ENCODE measurements at regions not wholly inside any gene's neighbourhood (a gene's known extent, or its start where the extent isn't known, plus 50 kb on each side); places are given as distances from the start of the nearest gene placed in this dataset.
"Not testable (repeated sequence)": the region's sequence is repeated elsewhere in the genome, so short reads cannot be mapped to it uniquely, and the experiment has no call there.

DNA sequence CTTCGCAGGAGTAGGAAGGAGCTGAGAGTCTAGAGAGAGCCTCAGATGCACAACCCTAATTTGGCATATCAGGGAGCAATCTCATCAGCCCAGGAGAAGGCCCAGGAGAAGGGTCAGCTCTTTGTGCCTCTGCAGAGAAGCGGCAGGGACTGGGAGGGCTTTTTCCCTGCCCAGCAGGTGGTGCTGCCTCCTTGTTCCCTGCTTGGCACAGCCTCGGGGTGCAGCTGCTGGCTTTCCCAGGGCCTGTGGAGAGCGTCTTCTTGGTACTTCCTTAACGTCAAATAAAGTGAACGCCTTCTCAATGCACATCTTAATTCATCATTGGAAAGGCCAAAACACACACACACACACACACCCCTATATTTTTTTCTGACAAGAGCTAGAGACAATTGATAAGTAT lies 162.9 kb upstream of the POTEB2 start:
- H3K4me1 ChIP-seq (ENCODE audit: control insufficient read depth in 1 of 2, insufficient read depth in 2 of 2, low read length in 2 of 2); DNase-seq; H3K4me3 ChIP-seq (ENCODE audit: low read length in 2 of 2); ATAC-seq (ENCODE audit: low FRiP score); H3K9me3 ChIP-seq (ENCODE audit: control insufficient read depth, low read length); H3K27me3 ChIP-seq (ENCODE audit: control insufficient read depth in 1 of 2, insufficient read depth in 2 of 2, low read length in 1 of 2); H3K27ac ChIP-seq (ENCODE audit: low read depth in 1 of 2, low read length in 2 of 2); intact Hi-C loops (cut with DNase I); H3K36me3 ChIP-seq (ENCODE audit: control insufficient read depth in 1 of 2, insufficient read depth in 2 of 2, low read length in 1 of 2): not testable (repeated sequence)
- WGBS, 2 donors = 70 to 83% methylated on average over 1 of the region's 6 CpGs

DNA sequence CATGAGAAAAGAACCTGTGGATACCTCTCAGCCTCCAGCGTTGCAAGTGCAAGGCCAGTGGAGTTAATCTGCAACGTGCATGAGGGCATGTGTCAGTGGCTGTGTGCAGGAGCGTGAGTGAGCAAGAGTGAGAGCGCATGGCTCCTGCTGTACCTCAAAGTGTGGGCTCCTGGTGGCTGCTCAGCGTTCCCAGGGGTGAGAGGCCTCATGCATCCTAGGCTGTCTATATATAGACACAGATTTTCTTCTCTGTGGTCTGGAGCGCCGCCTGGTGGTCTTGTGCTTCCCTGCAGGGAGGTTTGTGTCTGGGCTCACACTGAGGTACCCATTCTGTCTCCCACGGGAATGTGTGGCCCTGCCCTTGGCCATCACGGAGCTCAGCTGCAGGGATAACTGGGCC lies 161.8 kb upstream of the POTEB2 start:
- H3K4me1 ChIP-seq (ENCODE audit: control insufficient read depth in 1 of 2, insufficient read depth in 2 of 2, low read length in 2 of 2); H3K27me3 ChIP-seq (ENCODE audit: control insufficient read depth in 1 of 2, insufficient read depth in 2 of 2, low read length in 1 of 2); intact Hi-C loops (cut with DNase I); ATAC-seq (ENCODE audit: low FRiP score); H3K4me3 ChIP-seq (ENCODE audit: low read length in 2 of 2); H3K27ac ChIP-seq (ENCODE audit: low read depth in 1 of 2, low read length in 2 of 2); H3K36me3 ChIP-seq (ENCODE audit: control insufficient read depth in 1 of 2, insufficient read depth in 2 of 2, low read length in 1 of 2); H3K9me3 ChIP-seq (ENCODE audit: control insufficient read depth, low read length): not testable (repeated sequence)
- peak in 1 of 2 donors; percentile 6 for DNase-seq
- WGBS, 2 donors = 47 to 53% methylated on average over 3 to 4 of the region's 9 CpGs

- intact Hi-C loops (cut with DNase I); H3K36me3 ChIP-seq (ENCODE audit: control insufficient read depth in 1 of 2, insufficient read depth in 2 of 2, low read length in 1 of 2); H3K4me1 ChIP-seq (ENCODE audit: control insufficient read depth in 1 of 2, insufficient read depth in 2 of 2, low read length in 2 of 2); H3K9me3 ChIP-seq (ENCODE audit: control insufficient read depth, low read length); H3K27ac ChIP-seq (ENCODE audit: low read depth in 1 of 2, low read length in 2 of 2); DNase-seq; H3K27me3 ChIP-seq (ENCODE audit: control insufficient read depth in 1 of 2, insufficient read depth in 2 of 2, low read length in 1 of 2); H3K4me3 ChIP-seq (ENCODE audit: low read length in 2 of 2); ATAC-seq (ENCODE audit: low FRiP score): not testable (repeated sequence)
- WGBS, 2 donors = 82 to 89% methylated on average over 7 to 9 of the region's 12 CpGs
Observed at GRCh38 chr15:21026848-21027247, 160.7 kb upstream of the POTEB2 start.

DNA sequence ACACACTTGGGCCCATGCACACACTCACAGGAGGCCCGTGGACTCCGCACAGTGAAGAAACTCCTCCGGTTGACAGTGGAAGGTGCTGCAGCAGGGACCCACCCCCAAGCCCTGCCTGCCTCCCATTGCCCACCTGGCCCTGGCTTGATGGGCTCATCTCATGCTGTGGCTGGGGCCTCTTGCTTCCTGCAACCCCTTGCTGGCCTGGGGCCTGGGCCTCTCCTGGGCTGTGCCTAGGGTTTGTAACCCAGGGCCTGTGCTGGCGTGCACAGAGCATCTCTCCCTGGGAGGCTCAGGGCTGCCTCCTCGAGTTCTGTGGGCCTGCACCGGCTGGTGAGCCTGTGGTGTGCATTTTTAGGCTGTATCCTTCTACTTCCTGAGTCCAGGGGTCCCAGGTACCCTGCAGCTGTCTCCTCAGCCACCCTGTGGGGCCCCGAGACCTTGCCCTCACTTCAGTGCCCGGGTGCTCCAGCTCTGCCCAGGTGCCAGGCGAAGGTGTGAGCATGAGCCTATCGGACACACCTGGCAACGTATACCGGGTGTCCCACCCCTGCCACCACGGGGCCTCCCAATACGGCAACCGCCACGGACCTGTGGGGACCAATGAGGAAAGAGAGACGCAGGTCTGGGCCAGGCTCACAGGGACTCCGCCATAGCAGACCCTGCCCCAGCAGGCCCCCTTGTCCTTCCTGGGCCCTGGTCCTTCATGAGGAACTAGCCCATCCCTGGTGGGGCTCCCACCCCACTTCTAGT lies 158.3 kb upstream of the POTEB2 start:
- intact Hi-C loops (cut with DNase I); H3K9me3 ChIP-seq (ENCODE audit: control insufficient read depth, low read length); ATAC-seq (ENCODE audit: low FRiP score); H3K36me3 ChIP-seq (ENCODE audit: control insufficient read depth in 1 of 2, insufficient read depth in 2 of 2, low read length in 1 of 2); H3K27ac ChIP-seq (ENCODE audit: low read depth in 1 of 2, low read length in 2 of 2); H3K4me3 ChIP-seq (ENCODE audit: low read length in 2 of 2); H3K4me1 ChIP-seq (ENCODE audit: control insufficient read depth in 1 of 2, insufficient read depth in 2 of 2, low read length in 2 of 2); H3K27me3 ChIP-seq (ENCODE audit: control insufficient read depth in 1 of 2, insufficient read depth in 2 of 2, low read length in 1 of 2): not testable (repeated sequence)
- DNase-seq = peak in 1 of 2 donors; percentile 40
- WGBS, 2 donors = 84 to 90% methylated on average over 15 to 17 of the region's 18 CpGs

GRCh38 chr15:21018176-21018575 lies 152.1 kb upstream of the POTEB2 start:
- H3K4me3 ChIP-seq (ENCODE audit: low read length in 2 of 2); intact Hi-C loops (cut with DNase I); H3K27ac ChIP-seq (ENCODE audit: low read depth in 1 of 2, low read length in 2 of 2); DNase-seq; H3K4me1 ChIP-seq (ENCODE audit: control insufficient read depth in 1 of 2, insufficient read depth in 2 of 2, low read length in 2 of 2); H3K27me3 ChIP-seq (ENCODE audit: control insufficient read depth in 1 of 2, insufficient read depth in 2 of 2, low read length in 1 of 2); H3K36me3 ChIP-seq (ENCODE audit: control insufficient read depth in 1 of 2, insufficient read depth in 2 of 2, low read length in 1 of 2); ATAC-seq (ENCODE audit: low FRiP score); H3K9me3 ChIP-seq (ENCODE audit: control insufficient read depth, low read length): not testable (repeated sequence)
- 89 to 90% methylated on average over 8 to 9 of the region's 11 CpGs for WGBS, 2 donors

DNA sequence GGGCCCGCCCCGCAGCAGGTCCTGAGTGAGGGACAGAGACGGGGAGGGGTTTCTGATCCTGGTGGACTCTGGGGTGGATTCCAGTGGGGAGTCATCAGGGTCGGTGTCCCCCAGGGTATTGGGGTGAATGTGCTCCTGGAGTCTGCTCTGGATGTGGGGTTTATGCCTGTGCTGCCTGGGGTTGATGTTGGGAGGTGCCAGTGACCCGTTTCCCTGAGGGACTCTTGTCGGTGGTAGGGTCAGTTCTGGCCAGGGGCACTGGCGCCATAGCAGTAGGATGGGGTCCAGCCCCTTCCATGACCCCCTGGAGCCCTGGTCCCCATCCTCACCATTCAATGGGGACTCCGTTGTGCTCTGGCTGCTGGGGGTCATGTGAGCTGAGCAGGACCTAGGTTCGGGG lies 151.2 kb upstream of the POTEB2 start:
- H3K27me3 ChIP-seq (ENCODE audit: control insufficient read depth in 1 of 2, insufficient read depth in 2 of 2, low read length in 1 of 2); H3K4me3 ChIP-seq (ENCODE audit: low read length in 2 of 2); intact Hi-C loops (cut with DNase I); H3K4me1 ChIP-seq (ENCODE audit: control insufficient read depth in 1 of 2, insufficient read depth in 2 of 2, low read length in 2 of 2); ATAC-seq (ENCODE audit: low FRiP score); H3K9me3 ChIP-seq (ENCODE audit: control insufficient read depth, low read length); H3K27ac ChIP-seq (ENCODE audit: low read depth in 1 of 2, low read length in 2 of 2); H3K36me3 ChIP-seq (ENCODE audit: control insufficient read depth in 1 of 2, insufficient read depth in 2 of 2, low read length in 1 of 2); DNase-seq: not testable (repeated sequence)
- 71 to 82% methylated on average over 4 to 6 of the region's 9 CpGs for WGBS, 2 donors

GRCh38 chr15:21016589-21016988 lies 150.5 kb upstream of the POTEB2 start:
- WGBS, 2 donors = 78 to 90% methylated on average over 3 of the region's 4 CpGs
- ATAC-seq (ENCODE audit: low FRiP score); intact Hi-C loops (cut with DNase I); H3K27me3 ChIP-seq (ENCODE audit: control insufficient read depth in 1 of 2, insufficient read depth in 2 of 2, low read length in 1 of 2); DNase-seq; H3K4me1 ChIP-seq (ENCODE audit: control insufficient read depth in 1 of 2, insufficient read depth in 2 of 2, low read length in 2 of 2); H3K4me3 ChIP-seq (ENCODE audit: low read length in 2 of 2); H3K9me3 ChIP-seq (ENCODE audit: control insufficient read depth, low read length); H3K36me3 ChIP-seq (ENCODE audit: control insufficient read depth in 1 of 2, insufficient read depth in 2 of 2, low read length in 1 of 2); H3K27ac ChIP-seq (ENCODE audit: low read depth in 1 of 2, low read length in 2 of 2): not testable (repeated sequence)

- intact Hi-C loops (cut with DNase I); H3K27me3 ChIP-seq (ENCODE audit: control insufficient read depth in 1 of 2, insufficient read depth in 2 of 2, low read length in 1 of 2); H3K27ac ChIP-seq (ENCODE audit: low read depth in 1 of 2, low read length in 2 of 2); H3K9me3 ChIP-seq (ENCODE audit: control insufficient read depth, low read length); H3K36me3 ChIP-seq (ENCODE audit: control insufficient read depth in 1 of 2, insufficient read depth in 2 of 2, low read length in 1 of 2); DNase-seq; H3K4me3 ChIP-seq (ENCODE audit: low read length in 2 of 2); H3K4me1 ChIP-seq (ENCODE audit: control insufficient read depth in 1 of 2, insufficient read depth in 2 of 2, low read length in 2 of 2); ATAC-seq (ENCODE audit: low FRiP score): not testable (repeated sequence)
- WGBS, 2 donors = 81 to 84% methylated on average over 5 of the region's 8 CpGs
Observed at GRCh38 chr15:21015171-21015570, 149.1 kb upstream of the POTEB2 start.

DNA sequence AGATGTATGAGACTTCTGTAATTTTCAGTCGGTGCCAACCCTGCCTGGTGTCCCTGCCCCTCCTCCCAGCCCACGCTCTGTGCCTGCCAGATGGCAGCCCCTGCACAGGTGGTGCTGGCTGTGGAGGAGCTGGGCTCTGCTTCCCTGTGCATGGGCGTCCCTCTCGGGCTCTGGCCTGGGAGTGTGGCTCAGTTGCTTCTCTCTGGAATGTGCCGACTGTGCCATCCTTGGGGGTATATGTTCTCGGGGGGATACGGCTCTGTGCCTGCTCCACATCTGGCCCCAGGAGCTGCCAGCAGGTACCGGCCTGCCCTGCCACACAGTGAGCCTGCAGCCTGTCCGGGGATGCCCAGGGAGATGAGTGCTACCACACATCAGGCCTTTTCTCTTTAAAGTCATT lies 147.2 kb upstream of the POTEB2 start:
- H3K27ac ChIP-seq (ENCODE audit: low read depth in 1 of 2, low read length in 2 of 2); H3K27me3 ChIP-seq (ENCODE audit: control insufficient read depth in 1 of 2, insufficient read depth in 2 of 2, low read length in 1 of 2); intact Hi-C loops (cut with DNase I); H3K4me3 ChIP-seq (ENCODE audit: low read length in 2 of 2); H3K36me3 ChIP-seq (ENCODE audit: control insufficient read depth in 1 of 2, insufficient read depth in 2 of 2, low read length in 1 of 2); H3K4me1 ChIP-seq (ENCODE audit: control insufficient read depth in 1 of 2, insufficient read depth in 2 of 2, low read length in 2 of 2); DNase-seq; ATAC-seq (ENCODE audit: low FRiP score); H3K9me3 ChIP-seq (ENCODE audit: control insufficient read depth, low read length): not testable (repeated sequence)
- 80 to 98% methylated on average over 5 to 6 of the region's 9 CpGs for WGBS, 2 donors

Data from aorta (tissue), 5 donors.